Kidney epithelial cell (primary cell): ENCODE measurements at regions not wholly inside any gene's neighbourhood (a gene's known extent, or its start where the extent isn't known, plus 50 kb on each side); places are given as distances from the start of the nearest gene placed in this dataset.

Experiments used
- DNase-seq: peaks from one replicate; pipeline ENCODE4 v3.0.0-alpha.2; 2010; ENCODE audit warnings: low read depth
- H3K27me3 ChIP-seq: 2 replicates; pipeline ENCODE4 v1.6.0; 2011; ENCODE audit warnings: low read length; ENCODE audit not compliant: control insufficient read depth, insufficient read depth
- H3K36me3 ChIP-seq: 2 replicates; pipeline ENCODE4 v1.5.1; 2011; ENCODE audit warnings: low read length; ENCODE audit not compliant: control insufficient read depth, insufficient read depth
- H3K4me3 ChIP-seq: 2 replicates; pipeline ENCODE4 v1.5.1; 2011; ENCODE audit warnings: low read depth, mild to moderate bottlenecking, control low read depth, low read length
- CTCF ChIP-seq: IDR thresholded peaks from 2 replicates; pipeline ENCODE4 v1.5.1; 2011; ENCODE audit warnings: mild to moderate bottlenecking, moderate library complexity, low read length, control low read depth, inconsistent platforms; ENCODE audit not compliant: insufficient read depth, poor library complexity, severe bottlenecking

GRCh38 chr13:105193026-105193425 is 1342.4 kb downstream of the EFNB2 start:
- no peak for TF ChIP-seq CTCF
- H3K4me3 ChIP-seq: no peak overlapping the region
- no peaks in the 10 kb centered on the region for H3K27me3 ChIP-seq
- DNase-seq: no peak
- no peaks in the 10 kb centered on the region for H3K36me3 ChIP-seq

- H3K4me3 ChIP-seq: no peak overlapping the region
- DNase-seq: no peak
- no peak for TF ChIP-seq CTCF
- no peaks in the 10 kb centered on the region for H3K27me3 ChIP-seq
- H3K36me3 ChIP-seq: no peaks in the 10 kb centered on the region
Measured at GRCh38 chr13:105184201-105184600, 1351.3 kb downstream of the EFNB2 start.

GRCh38 chr13:105177265-105177900 is 1358.1 kb downstream of the EFNB2 start:
- H3K36me3 ChIP-seq: no peaks in the 10 kb centered on the region
- no peaks in the 10 kb centered on the region for H3K27me3 ChIP-seq
- H3K4me3 ChIP-seq: no peak overlapping the region
- no peak for DNase-seq
- no peak for TF ChIP-seq CTCF

- peak; percentile 2 for DNase-seq
- no peak for TF ChIP-seq CTCF
- Histone ChIP-seq H3K27me3 (no peaks in the 10 kb centered on the region), H3K36me3 (no peaks in the 10 kb centered on the region), H3K4me3 (no peak overlapping the region)
Measured at GRCh38 chr13:105170438-105170837, 1365.0 kb downstream of the EFNB2 start.

- TF ChIP-seq CTCF: no peak
- Histone ChIP-seq H3K36me3 (no peaks in the 10 kb centered on the region), H3K4me3 (no peak overlapping the region), H3K27me3 (no peaks in the 10 kb centered on the region)
- no peak for DNase-seq
Measured at GRCh38 chr13:105168295-105168694, 1367.2 kb downstream of the EFNB2 start.

GRCh38 chr13:105167385-105167784 is 1368.1 kb downstream of the EFNB2 start:
- TF ChIP-seq CTCF: no peak
- Histone ChIP-seq H3K27me3 (no peaks in the 10 kb centered on the region), H3K4me3 (no peak overlapping the region), H3K36me3 (no peaks in the 10 kb centered on the region)
- DNase-seq: no peak
